ENCODE measurements at regions not wholly inside any gene's neighbourhood (a gene's known extent, or its start where the extent isn't known, plus 50 kb on each side); places are given as distances from the start of the nearest gene placed in this dataset.

DNA sequence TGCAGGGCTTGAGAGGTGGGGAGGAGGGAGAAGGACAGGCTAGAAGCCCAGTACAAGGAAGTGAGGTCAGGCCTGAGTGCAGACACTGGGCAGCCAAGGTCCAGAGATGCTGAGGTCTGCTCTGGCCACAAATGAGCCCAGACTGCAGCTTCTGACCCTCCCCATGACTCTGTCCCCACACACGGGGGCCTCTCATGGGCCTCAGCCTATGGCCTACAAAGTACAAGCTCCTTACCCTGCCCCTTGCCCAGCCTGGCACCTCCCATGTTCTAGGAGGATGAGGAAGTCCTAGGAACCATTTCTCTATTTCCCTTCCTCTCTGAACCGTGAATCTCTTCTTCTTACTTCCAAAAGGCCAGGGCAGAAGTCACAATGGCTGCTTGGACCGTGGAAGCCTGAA lies 193.8 kb downstream of the ANKRD30B start:
- intact Hi-C loops (cut with micrococcal nuclease; ENCODE audit: unreplicated experiment), result no loop called here
- CTCF ChIA-PET, result no interaction called here
- Mint-ChIP-seq H3K27ac (ENCODE audit: unreplicated experiment) (no peak overlapping the region), H3K4me1 (ENCODE audit: low read depth, unreplicated experiment) (no peaks in the 10 kb centered on the region), H3K4me3 (ENCODE audit: low read depth, unreplicated experiment) (no peak overlapping the region), H3K27me3 (ENCODE audit: unreplicated experiment) (no peaks in the 10 kb centered on the region), H3K9me3 (ENCODE audit: low read depth, unreplicated experiment) (peaks cover 3% of the 10 kb centered on the region), H3K36me3 (ENCODE audit: insufficient read depth, unreplicated experiment) (no peaks in the 10 kb centered on the region)
- no TSS peak for BruUV-seq (replicated peaks)
- DNase-seq, result no peak
- TF ChIP-seq, protein P1, sequence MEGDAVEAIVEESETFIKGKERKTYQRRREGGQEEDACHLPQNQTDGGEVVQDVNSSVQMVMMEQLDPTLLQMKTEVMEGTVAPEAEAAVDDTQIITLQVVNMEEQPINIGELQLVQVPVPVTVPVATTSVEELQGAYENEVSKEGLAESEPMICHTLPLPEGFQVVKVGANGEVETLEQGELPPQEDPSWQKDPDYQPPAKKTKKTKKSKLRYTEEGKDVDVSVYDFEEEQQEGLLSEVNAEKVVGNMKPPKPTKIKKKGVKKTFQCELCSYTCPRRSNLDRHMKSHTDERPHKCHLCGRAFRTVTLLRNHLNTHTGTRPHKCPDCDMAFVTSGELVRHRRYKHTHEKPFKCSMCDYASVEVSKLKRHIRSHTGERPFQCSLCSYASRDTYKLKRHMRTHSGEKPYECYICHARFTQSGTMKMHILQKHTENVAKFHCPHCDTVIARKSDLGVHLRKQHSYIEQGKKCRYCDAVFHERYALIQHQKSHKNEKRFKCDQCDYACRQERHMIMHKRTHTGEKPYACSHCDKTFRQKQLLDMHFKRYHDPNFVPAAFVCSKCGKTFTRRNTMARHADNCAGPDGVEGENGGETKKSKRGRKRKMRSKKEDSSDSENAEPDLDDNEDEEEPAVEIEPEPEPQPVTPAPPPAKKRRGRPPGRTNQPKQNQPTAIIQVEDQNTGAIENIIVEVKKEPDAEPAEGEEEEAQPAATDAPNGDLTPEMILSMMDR (IDR thresholded peaks at IDR 0.05; ENCODE audit: unreplicated experiment), result no peak

DNA sequence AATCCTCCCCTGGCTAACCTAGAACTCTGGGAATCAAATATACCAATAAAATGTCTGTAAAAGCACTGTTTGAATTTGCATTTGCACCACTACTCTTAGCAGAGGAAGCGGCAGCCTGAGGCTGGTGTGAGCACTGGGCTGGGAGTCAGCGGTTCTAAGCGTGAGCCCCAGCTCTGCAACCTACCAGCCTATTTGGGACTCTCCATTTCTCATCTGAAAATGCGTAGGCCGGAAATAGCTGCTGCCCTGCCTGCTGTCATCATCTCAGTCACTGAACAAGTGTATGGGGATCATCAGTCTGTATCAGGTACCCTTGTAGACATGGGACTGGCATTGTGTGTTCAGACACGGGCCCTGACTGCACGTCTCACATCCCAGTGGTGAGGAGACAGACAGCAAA lies 194.3 kb downstream of the ANKRD30B start:
- Mint-ChIP-seq H3K36me3 (ENCODE audit: insufficient read depth, unreplicated experiment) (no peaks in the 10 kb centered on the region), H3K4me1 (ENCODE audit: low read depth, unreplicated experiment) (no peaks in the 10 kb centered on the region), H3K9me3 (ENCODE audit: low read depth, unreplicated experiment) (peaks cover 3% of the 10 kb centered on the region), H3K4me3 (ENCODE audit: low read depth, unreplicated experiment) (no peak overlapping the region), H3K27me3 (ENCODE audit: unreplicated experiment) (no peaks in the 10 kb centered on the region), H3K27ac (ENCODE audit: unreplicated experiment) (no peak overlapping the region)
- intact Hi-C loops (cut with micrococcal nuclease; ENCODE audit: unreplicated experiment), result no loop called here
- CTCF ChIA-PET, result no interaction called here
- no TSS peak for BruUV-seq (replicated peaks)
- TF ChIP-seq, protein P1 (IDR thresholded peaks at IDR 0.05; ENCODE audit: unreplicated experiment), result no peak
- no peak for DNase-seq

DNA sequence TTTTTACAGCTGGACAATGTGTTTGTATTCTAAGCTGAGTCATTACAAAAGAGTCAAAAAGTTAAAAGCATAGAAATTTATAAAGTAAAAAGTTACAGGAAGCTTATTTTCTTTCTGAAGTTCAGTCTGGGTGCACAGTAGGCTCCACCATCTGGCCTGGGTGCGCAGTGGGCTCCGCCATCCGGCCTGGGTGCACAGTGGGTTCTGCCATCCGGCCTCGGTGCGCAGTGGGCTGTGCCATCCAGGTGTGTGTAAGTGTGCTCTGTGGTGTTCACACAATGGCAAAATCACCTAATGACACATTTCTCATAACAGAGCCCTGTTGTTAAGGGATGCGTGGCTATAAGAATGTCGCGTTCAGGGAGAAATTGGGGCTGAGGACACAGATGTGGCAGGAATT lies 195.5 kb downstream of the ANKRD30B start:
- no peak overlapping the region for H3K4me3 Mint-ChIP-seq (ENCODE audit: low read depth, unreplicated experiment)
- no peak overlapping the region for H3K27ac Mint-ChIP-seq (ENCODE audit: unreplicated experiment)
- TF ChIP-seq, protein P1 (IDR thresholded peaks at IDR 0.05; ENCODE audit: unreplicated experiment), result no peak
- CTCF ChIA-PET, result no interaction called here
- no TSS peak for BruUV-seq (replicated peaks)
- H3K36me3 Mint-ChIP-seq (ENCODE audit: insufficient read depth, unreplicated experiment), result no peaks in the 10 kb centered on the region
- DNase-seq, result no peak
- no peaks in the 10 kb centered on the region for H3K27me3 Mint-ChIP-seq (ENCODE audit: unreplicated experiment)
- intact Hi-C loops (cut with micrococcal nuclease; ENCODE audit: unreplicated experiment), result no loop called here
- no peaks in the 10 kb centered on the region for H3K9me3 Mint-ChIP-seq (ENCODE audit: low read depth, unreplicated experiment)
- no peaks in the 10 kb centered on the region for H3K4me1 Mint-ChIP-seq (ENCODE audit: low read depth, unreplicated experiment)

DNA sequence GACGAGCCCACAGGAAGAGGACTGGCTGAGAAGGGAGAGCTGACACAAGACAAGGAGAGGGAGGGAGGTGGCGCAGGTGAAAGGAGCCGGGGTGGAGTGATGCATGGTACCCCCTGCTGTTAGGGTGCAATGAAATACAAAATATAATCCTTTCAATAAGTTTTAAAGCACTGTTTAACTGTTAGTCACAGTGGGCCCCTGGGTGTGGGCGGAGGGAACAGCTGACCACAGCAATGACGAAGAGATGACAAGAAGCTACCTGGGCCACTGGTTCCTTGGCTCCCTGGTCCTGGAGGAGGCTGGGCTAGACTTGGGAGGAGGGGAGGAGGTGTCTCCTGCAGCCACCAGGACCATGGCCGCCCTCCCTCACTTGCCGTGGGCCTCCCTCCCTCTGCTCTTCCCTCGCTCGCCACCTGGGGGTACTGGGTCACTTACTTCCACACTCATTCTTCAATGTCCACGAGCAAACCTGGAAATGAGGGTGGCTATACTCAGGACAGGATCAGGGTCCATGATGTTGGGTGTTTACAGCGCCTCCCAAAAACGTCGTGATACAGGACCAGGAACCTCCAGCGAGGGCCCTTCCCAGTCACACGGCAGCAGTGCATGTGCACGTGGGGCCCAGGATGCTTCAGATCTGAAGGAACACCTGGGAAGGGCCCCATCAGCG lies 196.1 kb downstream of the ANKRD30B start:
- TF ChIP-seq, protein P1 (IDR thresholded peaks at IDR 0.05; ENCODE audit: unreplicated experiment), result no peak
- H3K4me1 Mint-ChIP-seq (ENCODE audit: low read depth, unreplicated experiment), result no peaks in the 10 kb centered on the region
- H3K9me3 Mint-ChIP-seq (ENCODE audit: low read depth, unreplicated experiment), result peaks cover 2% of the 10 kb centered on the region
- CTCF ChIA-PET, result no interaction called here
- H3K4me3 Mint-ChIP-seq (ENCODE audit: low read depth, unreplicated experiment), result no peak overlapping the region
- H3K27me3 Mint-ChIP-seq (ENCODE audit: unreplicated experiment), result no peaks in the 10 kb centered on the region
- intact Hi-C loops (cut with micrococcal nuclease; ENCODE audit: unreplicated experiment), result no loop called here
- H3K27ac Mint-ChIP-seq (ENCODE audit: unreplicated experiment), result no peak overlapping the region
- no peak for DNase-seq
- H3K36me3 Mint-ChIP-seq (ENCODE audit: insufficient read depth, unreplicated experiment), result no peaks in the 10 kb centered on the region
- BruUV-seq (replicated peaks), result no TSS peak
